GM23338 (cell line): ENCODE measurements at regions not wholly inside any gene's neighbourhood (a gene's known extent, or its start where the extent isn't known, plus 50 kb on each side); places are given as distances from the start of the nearest gene placed in this dataset.
A peak's percentile ranks its signal among the peaks of the same experiment; 100 is the strongest.

Experiments
- ATAC-seq: fragments of 200-7000 bp; cut with Tn5 transposase; 3 replicates; pipeline ENCODE4 v1.9.1; 2020
- DNase-seq: peaks from one replicate; pipeline ENCODE4 v3.0.0-alpha.2; 2015; ENCODE audit warnings: low spot score
- H2AFZ ChIP-seq: fragments of 200-600 bp; sonication (generic); 2 replicates; pipeline ENCODE4 v1.8.0; 2016; ENCODE audit warnings: antibody characterized with exemption, mild to moderate bottlenecking, moderate library complexity
- H3F3A ChIP-seq: fragments of 200-600 bp; sonication (generic); replicated peaks from 2 replicates; pipeline ENCODE4 v1.8.0; 2017; ENCODE audit warnings: antibody characterized with exemption, mixed run types, low read depth
- H3K27ac ChIP-seq: fragments of 200-600 bp; sonication (generic); 2 replicates; pipeline ENCODE4 v1.6.1; 2016; ENCODE audit warnings: low read depth
- H3K27me3 ChIP-seq: fragments of 200-600 bp; sonication (generic); 2 replicates; pipeline ENCODE4 v1.8.0; 2016; ENCODE audit warnings: mild to moderate bottlenecking, mixed run types, moderate library complexity; ENCODE audit not compliant: insufficient read depth
- H3K36me3 ChIP-seq: fragments of 200-600 bp; sonication (generic); 2 replicates; pipeline ENCODE4 v1.8.0; 2016; ENCODE audit warnings: mild to moderate bottlenecking; ENCODE audit not compliant: insufficient read depth
- H3K4me1 ChIP-seq: fragments of 200-600 bp; sonication (generic); 2 replicates; pipeline ENCODE4 v1.8.0; 2016; ENCODE audit warnings: mild to moderate bottlenecking, moderate library complexity; ENCODE audit not compliant: insufficient read depth
- H3K4me2 ChIP-seq: fragments of 200-600 bp; sonication (generic); 2 replicates; pipeline ENCODE4 v1.7.1; 2017; ENCODE audit warnings: mixed run types
- H3K4me3 ChIP-seq: fragments of 200-600 bp; sonication (generic); 2 replicates; pipeline ENCODE4 v1.6.1; 2016; ENCODE audit warnings: mixed run types
- H3K79me2 ChIP-seq: fragments of 200-600 bp; sonication (generic); replicated peaks from 2 replicates; pipeline ENCODE4 v1.8.0; 2017; ENCODE audit warnings: mild to moderate bottlenecking; ENCODE audit not compliant: insufficient read depth
- H3K9me2 ChIP-seq: fragments of 200-600 bp; sonication (generic); 2 replicates; pipeline ENCODE4 v1.8.0; 2017; ENCODE audit not compliant: insufficient read depth
- H4K20me1 ChIP-seq: fragments of 200-600 bp; sonication (generic); replicated peaks from 2 replicates; pipeline ENCODE4 v1.8.0; 2017; ENCODE audit warnings: mild to moderate bottlenecking; ENCODE audit not compliant: insufficient read depth
- H3K27ac Mint-ChIP-seq: 2 replicates; pipeline ENCODE4 v1.8.0; 2020; ENCODE audit warnings: inconsistent platforms, mild to moderate bottlenecking, moderate library complexity, mixed read lengths
- H3K27me3 Mint-ChIP-seq: 3 replicates; pipeline ENCODE4 v1.8.0; 2022; ENCODE audit warnings: low read depth, mild to moderate bottlenecking, moderate library complexity, mixed read lengths, inconsistent platforms; ENCODE audit not compliant: insufficient read depth, poor library complexity
- H3K36me3 Mint-ChIP-seq: 3 replicates; pipeline ENCODE4 v1.8.0; 2021; ENCODE audit warnings: low read depth, mild to moderate bottlenecking, inconsistent platforms, moderate library complexity, mixed read lengths
- H3K4me1 Mint-ChIP-seq: 3 replicates; pipeline ENCODE4 v1.8.0; 2020; ENCODE audit warnings: mild to moderate bottlenecking, inconsistent platforms, mixed read lengths
- H3K4me3 Mint-ChIP-seq: 3 replicates; pipeline ENCODE4 v1.8.0; 2021; ENCODE audit warnings: moderate library complexity, mild to moderate bottlenecking, inconsistent platforms, mixed read lengths
- H3K9me3 Mint-ChIP-seq: 3 replicates; pipeline ENCODE4 v1.8.0; 2020; ENCODE audit warnings: moderate library complexity, mild to moderate bottlenecking, inconsistent platforms, mixed read lengths
- CREB1 ChIP-seq: fragments of 250-450 bp; sonication (Bioruptor Pico); IDR thresholded peaks from 2 replicates; pipeline ENCODE4 v1.5.0; 2020; ENCODE audit warnings: low read depth, mild to moderate bottlenecking, moderate library complexity
- CTCF ChIP-seq, 2 experiments: fragments of 200-600 bp in 1 of 2; sonication (generic) in 1 of 2; conservative IDR thresholded peaks; 2 replicates each; pipeline versions ENCODE4 v1.5.1 to v1.6.1; 2016 to 2017; ENCODE audit warnings: antibody characterized with exemption in 2 of 2, low read depth in 2 of 2, mild to moderate bottlenecking in 2 of 2, moderate library complexity in 1 of 2
- EZH2 ChIP-seq: fragments of 200-600 bp; sonication (generic); IDR thresholded peaks from one replicate; pipeline ENCODE4 v1.8.0; 2017; ENCODE audit warnings: antibody characterized with exemption, mild to moderate bottlenecking, low read depth; ENCODE audit not compliant: unreplicated experiment
- NANOG ChIP-seq: IDR thresholded peaks from 2 replicates; pipeline ENCODE4 v1.6.1; 2016; ENCODE audit warnings: antibody characterized with exemption, borderline replicate concordance
- POLR2AphosphoS5 ChIP-seq: IDR thresholded peaks from 2 replicates; pipeline ENCODE4 v1.6.1; 2016; ENCODE audit warnings: antibody characterized with exemption, low read depth
- STAT1 ChIP-seq: IDR thresholded peaks from one replicate; pipeline ENCODE4 v1.6.1; 2016; ENCODE audit warnings: antibody characterized with exemption; ENCODE audit not compliant: unreplicated experiment
- ZNF462 ChIP-seq: fragments of 250-450 bp; sonication (Bioruptor Pico); IDR thresholded peaks from 2 replicates; pipeline ENCODE4 v1.5.0; 2020; ENCODE audit warnings: mild to moderate bottlenecking, moderate library complexity

- TF ChIP-seq ZNF462 (no peak), CTCF (conservative IDR thresholded peaks at IDR 0.05; ENCODE audit: low read depth in 2 of 2) (no peak), NANOG (no peak), POLR2AphosphoS5 (no peak), STAT1 (no peak), CREB1 (CRISPR knock-in tag) (no peak), EZH2 (no peak)
Observed at GRCh38 chrX:39238006-39238405, 436.7 kb downstream of the MID1IP1 start (continued).

- Mint-ChIP-seq H3K9me3 (no peaks in the 10 kb centered on the region), H3K4me3 (no peak overlapping the region), H3K4me1 (no peaks in the 10 kb centered on the region), H3K36me3 (no peaks in the 10 kb centered on the region), H3K27ac (no peak overlapping the region), H3K27me3 (no peaks in the 10 kb centered on the region)
- H3K4me2 ChIP-seq = no peak overlapping the region
- H3K27me3 ChIP-seq = no peaks in the 10 kb centered on the region
- no peaks in the 10 kb centered on the region for H3K36me3 ChIP-seq
- no peaks in the 10 kb centered on the region for H3K4me1 ChIP-seq
- H4K20me1 ChIP-seq = no peaks in the 10 kb centered on the region
- no peaks in the 10 kb centered on the region for H3K79me2 ChIP-seq
- no peaks in the 10 kb centered on the region for H3K9me2 ChIP-seq
- DNase-seq (peak; percentile 51), ATAC-seq (peak; percentile 70)
- H3K27ac ChIP-seq = no peak overlapping the region
- no peak overlapping the region for H2AFZ ChIP-seq
- no peaks in the 10 kb centered on the region for H3F3A ChIP-seq
- H3K4me3 ChIP-seq = no peak overlapping the region
- no peak for TF ChIP-seq NANOG
- peak; percentile 50 to 64 for TF ChIP-seq CTCF (conservative IDR thresholded peaks at IDR 0.05; ENCODE audit: low read depth in 2 of 2)
- no peak for TF ChIP-seq EZH2
Observed at GRCh38 chrX:39242187-39242586, 440.9 kb downstream of the MID1IP1 start.
